ENCODE measurements at regions not wholly inside any gene's neighbourhood (a gene's known extent, or its start where the extent isn't known, plus 50 kb on each side); places are given as distances from the start of the nearest gene placed in this dataset.
"Not testable (repeated sequence)": the region's sequence is repeated elsewhere in the genome, so short reads cannot be mapped to it uniquely, and the experiment has no call there.

- Histone ChIP-seq H3K4me2 (ENCODE audit: low read length) (no peak overlapping the region), H2AFZ (ENCODE audit: low read length) (no peak overlapping the region), H3K4me3 (ENCODE audit: low read depth, low read length, poor library complexity, severe bottlenecking) (no peak overlapping the region), H3K79me2 (ENCODE audit: insufficient read depth, low read length) (no peaks in the 10 kb centered on the region), H3K9me2 (ENCODE audit: low read depth, low read length) (no peaks in the 10 kb centered on the region), H3K4me1 (ENCODE audit: insufficient read depth, low read length, severe bottlenecking) (peaks cover 4% of the 10 kb centered on the region), H3K9me3 (ENCODE audit: low read length) (no peaks in the 10 kb centered on the region), H3K36me3 (ENCODE audit: insufficient read depth, low read length) (no peaks in the 10 kb centered on the region; the same call in 1 of the 2 replicates), H4K20me1 (ENCODE audit: insufficient read depth, low read length) (no peaks in the 10 kb centered on the region), H3K9ac (ENCODE audit: low read length) (no peak overlapping the region), H3K27ac (ENCODE audit: low read depth, low read length, poor library complexity, severe bottlenecking) (no peak overlapping the region), H3K27me3 (ENCODE audit: insufficient read depth, low read length) (no peaks in the 10 kb centered on the region), H3F3A (ENCODE audit: insufficient read depth, low read length) (no peaks in the 10 kb centered on the region)
- TF ChIP-seq EZH2 (IDR thresholded peaks at IDR 0.05; ENCODE audit: borderline replicate concordance, low read length): no peak
- no peak for TF ChIP-seq CTCF (IDR thresholded peaks at IDR 0.05; ENCODE audit: low read length)
Observed at GRCh38 chr1:187070076-187070475, 241.3 kb downstream of the PLA2G4A start.

- H3F3A ChIP-seq (ENCODE audit: insufficient read depth, low read length); H3K79me2 ChIP-seq (ENCODE audit: insufficient read depth, low read length); H2AFZ ChIP-seq (ENCODE audit: low read length); H3K4me1 ChIP-seq (ENCODE audit: insufficient read depth, low read length, severe bottlenecking); H3K9me3 ChIP-seq (ENCODE audit: low read length); H3K9me2 ChIP-seq (ENCODE audit: low read depth, low read length); H3K36me3 ChIP-seq (ENCODE audit: insufficient read depth, low read length); H4K20me1 ChIP-seq (ENCODE audit: insufficient read depth, low read length); H3K27me3 ChIP-seq (ENCODE audit: insufficient read depth, low read length): not testable (repeated sequence)
- Histone ChIP-seq H3K27ac (ENCODE audit: low read depth, low read length, poor library complexity, severe bottlenecking) (peak overlapping the region; percentile 76), H3K4me2 (ENCODE audit: low read length) (peak overlapping the region; percentile 54), H3K4me3 (ENCODE audit: low read depth, low read length, poor library complexity, severe bottlenecking) (peak overlapping the region; percentile 68), H3K9ac (ENCODE audit: low read length) (peak overlapping the region; percentile 73)
Observed at GRCh38 chr1:187072262-187073034, 243.7 kb downstream of the PLA2G4A start.

GRCh38 chr1:187073035-187073560 lies 244.3 kb downstream of the PLA2G4A start:
- H3K36me3 ChIP-seq (ENCODE audit: insufficient read depth, low read length); H3K9me3 ChIP-seq (ENCODE audit: low read length); H3F3A ChIP-seq (ENCODE audit: insufficient read depth, low read length); H3K9me2 ChIP-seq (ENCODE audit: low read depth, low read length); H3K79me2 ChIP-seq (ENCODE audit: insufficient read depth, low read length); H4K20me1 ChIP-seq (ENCODE audit: insufficient read depth, low read length); H2AFZ ChIP-seq (ENCODE audit: low read length); H3K27me3 ChIP-seq (ENCODE audit: insufficient read depth, low read length); H3K4me1 ChIP-seq (ENCODE audit: insufficient read depth, low read length, severe bottlenecking): not testable (repeated sequence)
- Histone ChIP-seq H3K4me3 (ENCODE audit: low read depth, low read length, poor library complexity, severe bottlenecking) (peak overlapping the region; percentile 68), H3K9ac (ENCODE audit: low read length) (peak overlapping the region; percentile 73; the same call in 1 of the 2 replicates), H3K27ac (ENCODE audit: low read depth, low read length, poor library complexity, severe bottlenecking) (peak overlapping the region; percentile 76), H3K4me2 (ENCODE audit: low read length) (peak overlapping the region; percentile 54; the same call in 1 of the 2 replicates)

GRCh38 chr1:187073634-187074245 lies 245.0 kb downstream of the PLA2G4A start:
- not testable (repeated sequence) for H3K9me2 ChIP-seq (ENCODE audit: low read depth, low read length); H3K4me2 ChIP-seq (ENCODE audit: low read length); H3K9me3 ChIP-seq (ENCODE audit: low read length); H3K9ac ChIP-seq (ENCODE audit: low read length); H3K27ac ChIP-seq (ENCODE audit: low read depth, low read length, poor library complexity, severe bottlenecking); H3K4me1 ChIP-seq (ENCODE audit: insufficient read depth, low read length, severe bottlenecking); H2AFZ ChIP-seq (ENCODE audit: low read length); H4K20me1 ChIP-seq (ENCODE audit: insufficient read depth, low read length); H3K36me3 ChIP-seq (ENCODE audit: insufficient read depth, low read length); H3K27me3 ChIP-seq (ENCODE audit: insufficient read depth, low read length); H3F3A ChIP-seq (ENCODE audit: insufficient read depth, low read length); H3K79me2 ChIP-seq (ENCODE audit: insufficient read depth, low read length)
- peak overlapping the region; percentile 68 for H3K4me3 ChIP-seq (ENCODE audit: low read depth, low read length, poor library complexity, severe bottlenecking)
